ENCODE measurements at regions not wholly inside any gene's neighbourhood (a gene's known extent, or its start where the extent isn't known, plus 50 kb on each side); places are given as distances from the start of the nearest gene placed in this dataset.

DNA sequence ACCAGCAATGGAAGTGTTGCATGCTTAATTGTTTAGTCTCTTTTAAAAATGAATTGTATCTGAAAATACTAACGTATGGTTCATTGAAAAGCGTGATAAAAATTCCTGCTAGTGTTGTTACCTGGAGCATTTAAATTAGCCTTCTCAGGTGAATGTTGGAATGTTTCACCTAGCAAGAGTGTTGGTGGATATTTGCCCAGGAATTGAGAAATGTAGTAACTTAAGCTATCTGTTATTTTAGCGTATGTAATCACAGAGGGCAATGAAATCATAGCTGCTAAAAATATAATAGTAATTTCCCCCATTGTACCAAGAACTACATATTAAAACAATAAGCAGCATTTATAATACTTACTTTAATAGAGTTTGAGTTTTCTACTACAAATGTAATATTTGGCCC is 166.1 kb upstream of the KIAA1217 start:
- DNase-seq: no peak

DNA sequence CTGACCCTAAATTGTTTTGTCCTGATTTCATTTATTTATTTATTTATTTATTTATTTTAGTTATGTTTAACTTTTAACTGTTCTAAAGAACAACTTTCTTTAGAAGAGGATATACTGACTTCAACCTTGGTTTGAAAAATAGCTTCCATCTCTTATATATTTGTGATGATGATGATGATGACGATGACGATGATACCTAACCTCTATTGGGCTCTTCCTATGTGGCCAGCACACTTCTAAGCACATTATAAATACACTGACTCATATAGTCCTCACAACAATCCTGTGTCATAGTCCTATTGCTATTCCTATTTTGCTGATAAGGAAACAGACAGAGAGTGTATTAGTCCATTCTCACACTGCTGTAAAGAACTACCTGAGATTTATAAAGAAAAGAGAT is 162.9 kb upstream of the KIAA1217 start:
- DNase-seq: no peak

DNA sequence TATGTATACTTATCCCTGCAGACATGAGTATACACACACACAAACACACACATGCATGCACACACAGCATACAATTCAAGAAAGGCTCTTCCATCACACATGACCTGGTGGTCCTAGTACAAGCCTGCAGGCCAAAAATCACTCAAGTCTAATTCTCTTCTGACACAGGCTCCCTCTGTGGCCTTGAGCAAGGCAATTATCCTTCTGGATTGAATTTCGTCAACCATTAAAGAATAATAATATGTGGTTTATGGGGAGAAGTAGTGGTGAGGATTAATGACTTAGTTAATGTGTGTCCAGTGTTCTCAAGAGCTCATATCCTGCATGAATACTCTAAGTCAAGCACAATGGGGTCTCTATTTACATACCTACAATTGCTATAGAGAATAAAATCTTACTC is 161.8 kb upstream of the KIAA1217 start:
- no peak for DNase-seq

DNA sequence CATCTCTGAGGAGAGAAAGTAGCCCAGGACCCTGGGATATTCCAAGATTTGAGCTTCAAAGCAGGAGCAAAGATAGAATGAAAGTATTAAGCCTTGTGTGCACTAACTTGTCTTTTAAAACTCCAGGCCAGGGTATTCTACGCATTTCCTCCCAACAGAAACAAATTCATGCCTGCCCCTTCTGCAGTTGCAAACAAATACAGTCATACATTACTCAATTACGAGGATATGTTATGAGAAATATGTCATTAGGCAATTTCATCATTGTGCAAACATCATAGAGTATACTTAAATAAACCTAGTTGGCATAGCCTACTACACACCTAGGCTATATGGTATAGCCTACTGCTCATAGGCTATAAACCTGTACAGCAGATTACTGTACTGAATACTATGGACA is 154.5 kb upstream of the KIAA1217 start:
- DNase-seq: no peak

DNA sequence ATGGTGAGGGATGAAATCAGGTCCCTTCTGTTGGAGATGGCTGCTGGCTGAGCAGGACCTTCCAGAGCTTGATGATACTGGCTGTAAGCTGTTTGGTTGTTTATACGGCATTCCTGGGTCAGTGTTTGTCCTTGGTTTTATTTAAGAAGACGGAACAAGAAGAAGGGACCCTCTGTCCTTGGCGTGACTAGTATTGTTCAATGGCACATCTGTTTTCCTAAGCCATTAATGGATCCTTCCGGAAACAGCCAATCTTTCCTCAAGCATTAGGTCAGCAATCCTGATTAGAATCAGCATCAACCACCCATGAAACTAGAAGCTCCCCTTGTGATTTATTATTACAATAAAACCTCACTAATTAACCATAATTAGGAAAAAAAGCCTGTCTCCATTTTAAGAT is 128.7 kb upstream of the KIAA1217 start:
- no peak for DNase-seq

DNA sequence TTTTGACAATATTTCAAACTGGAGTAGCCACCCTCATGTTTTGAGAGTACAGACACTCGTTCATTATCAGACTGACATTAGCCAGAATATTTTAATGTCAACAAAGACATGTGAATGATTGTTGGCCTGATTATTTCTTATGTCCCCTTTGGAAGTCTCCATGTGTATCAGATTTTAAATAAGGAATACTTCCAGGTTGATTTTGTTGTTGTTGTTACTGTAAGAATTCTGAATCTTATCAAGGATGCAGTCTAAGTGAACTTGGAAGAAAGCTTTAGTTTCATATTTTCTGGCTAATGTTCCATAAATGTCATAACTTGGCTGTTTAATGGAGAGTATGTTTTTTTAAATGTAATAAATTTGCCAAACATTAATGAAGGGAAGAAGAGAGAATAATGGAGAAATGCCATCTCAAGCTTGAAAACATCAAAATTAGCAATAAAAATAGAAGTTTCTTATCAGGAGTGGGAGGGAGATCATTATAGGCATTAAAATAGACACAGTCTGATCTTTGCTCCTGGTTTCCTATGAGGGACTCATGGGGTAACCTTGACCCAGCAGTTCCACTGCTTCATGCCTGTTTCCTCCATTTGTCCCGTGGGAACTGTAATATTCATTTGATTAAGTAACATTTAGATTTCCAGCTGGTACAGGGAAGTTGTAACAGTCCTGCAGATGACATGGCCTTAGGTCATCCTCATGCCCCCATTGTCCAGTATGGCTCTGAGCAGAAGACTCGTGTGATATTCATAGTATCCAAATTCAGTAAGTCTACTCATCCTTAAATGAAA is 122.4 kb upstream of the KIAA1217 start:
- no peak for DNase-seq

DNA sequence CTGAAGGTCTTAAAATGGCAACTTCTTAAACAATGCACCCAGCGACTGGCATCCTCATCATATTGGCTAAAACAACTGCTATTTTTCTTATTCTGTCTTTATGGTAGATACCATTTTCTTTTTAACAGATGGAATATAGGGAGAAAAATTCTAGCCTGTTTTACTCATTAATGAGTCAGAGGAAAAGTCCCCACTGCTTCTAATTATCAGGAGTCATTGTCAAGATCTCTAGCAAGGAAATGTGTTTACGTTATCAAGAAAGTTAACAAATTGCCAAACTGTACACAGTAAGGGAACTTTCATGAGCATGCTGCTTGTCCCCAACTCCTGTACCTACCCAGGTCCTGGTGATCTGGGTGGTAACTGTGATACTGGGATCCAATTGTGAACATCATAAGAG is 117.7 kb upstream of the KIAA1217 start:
- DNase-seq: no peak

DNA sequence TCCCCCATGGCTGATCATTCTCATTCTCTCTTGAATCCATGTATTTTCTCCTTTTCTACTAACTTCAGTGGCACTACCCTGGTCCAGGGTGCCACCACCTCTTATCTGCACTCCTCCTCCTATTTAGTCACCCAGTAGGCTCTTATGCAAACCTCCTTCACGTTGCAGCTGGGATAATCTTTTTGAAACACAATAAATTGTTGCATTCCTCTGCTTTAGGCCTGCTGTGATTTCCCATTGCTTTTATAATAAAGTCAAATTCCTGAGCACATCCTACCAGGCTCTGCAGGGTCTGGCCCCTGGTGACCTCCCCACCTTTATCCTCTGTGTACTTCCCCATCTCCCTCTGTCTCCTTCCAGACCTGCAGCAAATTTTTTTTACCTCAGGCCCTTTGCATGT is 112.7 kb upstream of the KIAA1217 start:
- DNase-seq: no peak

DNA sequence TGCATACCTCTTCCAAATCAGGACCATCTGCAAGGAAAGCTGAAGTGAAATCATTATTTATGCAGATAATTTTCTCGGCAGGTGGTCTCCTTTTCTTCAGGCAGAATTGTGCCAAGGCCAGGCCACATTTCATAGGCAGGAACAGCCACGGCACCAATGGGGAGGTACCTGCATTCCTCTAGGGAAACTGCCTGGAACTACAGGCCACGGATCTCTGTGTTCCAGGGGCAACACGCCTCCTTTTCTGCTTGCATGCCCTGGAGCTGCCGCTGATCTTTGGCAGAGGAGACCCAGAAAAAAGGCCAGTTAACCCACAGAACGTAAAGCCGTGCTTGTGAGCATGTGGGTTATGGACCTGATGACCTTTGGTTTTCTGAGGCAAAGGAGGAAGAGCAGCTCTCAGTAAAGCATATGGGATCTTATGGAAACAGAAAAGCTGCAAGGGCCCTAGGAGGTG is 111.2 kb upstream of the KIAA1217 start:
- DNase-seq: no peak

DNA sequence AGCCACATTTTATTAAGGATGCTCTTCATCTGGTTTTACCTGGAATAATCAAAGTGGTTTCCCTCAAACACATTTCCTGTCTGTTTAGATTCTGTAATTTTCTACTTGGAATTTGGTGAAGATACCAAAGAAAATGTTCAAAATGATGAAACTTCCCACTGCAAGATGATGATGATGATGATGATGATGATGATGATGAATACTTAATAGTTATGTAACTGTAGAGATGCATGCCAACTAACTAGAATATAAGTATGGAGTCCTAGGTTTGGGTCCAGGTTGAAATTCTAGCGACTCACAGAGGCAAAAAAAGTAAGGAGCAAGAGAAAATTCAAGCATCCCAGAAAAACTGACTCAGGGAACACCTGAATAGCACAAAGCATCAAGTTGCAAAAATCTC is 104.0 kb upstream of the KIAA1217 start:
- DNase-seq: no peak

DNA sequence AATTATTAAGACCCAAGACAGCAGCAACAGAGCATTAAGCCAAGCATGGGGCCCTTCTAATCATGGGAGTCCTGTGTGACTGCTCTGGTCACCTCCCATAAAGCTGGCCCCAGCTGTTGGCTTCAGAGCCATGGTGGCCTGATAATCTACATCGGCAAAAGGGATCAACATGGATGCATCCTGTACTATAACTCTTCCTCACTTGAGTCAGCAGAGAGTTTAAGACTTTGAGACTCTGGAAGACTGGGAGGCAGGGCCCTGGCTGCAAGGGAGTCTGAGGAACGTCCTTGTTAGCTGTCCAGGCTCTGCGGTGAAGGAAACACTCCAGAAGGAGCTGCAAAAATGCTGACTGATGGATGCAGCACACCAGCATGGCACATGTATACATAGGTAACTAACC is 95.0 kb upstream of the KIAA1217 start:
- DNase-seq: no peak

DNA sequence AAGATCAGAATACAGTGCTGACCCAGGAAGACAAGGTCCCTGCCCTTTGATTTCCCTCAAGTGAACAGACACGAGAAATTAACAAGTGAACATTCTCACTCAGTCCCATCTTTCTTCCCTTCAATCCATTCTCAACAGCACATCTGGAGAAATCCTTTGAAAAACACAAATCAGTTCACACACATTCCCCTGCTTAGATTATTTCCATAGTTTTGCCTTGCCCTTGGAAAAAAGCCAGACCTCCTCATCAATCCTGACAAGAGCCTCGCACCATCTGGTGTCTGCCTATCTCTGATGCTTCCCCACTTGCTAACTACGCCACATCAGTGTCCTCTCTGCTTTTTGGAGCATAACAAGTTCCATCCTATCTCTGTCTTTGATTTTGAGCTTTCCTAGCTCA is 94.4 kb upstream of the KIAA1217 start:
- DNase-seq: no peak

DNA sequence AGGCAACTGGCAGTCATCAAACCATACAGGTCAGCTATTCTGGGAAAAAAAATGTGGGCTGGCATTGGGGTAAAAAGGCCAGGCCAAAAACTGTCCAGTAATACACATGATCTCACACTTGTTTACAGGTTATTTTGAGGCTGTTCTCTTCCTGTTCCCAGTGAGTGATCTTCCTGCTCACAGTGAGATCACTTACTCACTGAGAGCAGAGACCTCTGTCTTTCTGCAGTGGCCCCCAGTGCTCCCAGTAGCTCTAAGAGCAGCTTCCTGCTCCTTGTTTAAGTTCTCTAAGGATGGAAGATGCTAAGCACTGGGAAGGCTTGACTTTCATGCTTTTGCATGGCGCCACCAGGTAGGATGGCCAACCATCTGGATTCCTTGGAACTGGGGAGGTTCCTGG is 93.5 kb upstream of the KIAA1217 start:
- no peak for DNase-seq

DNA sequence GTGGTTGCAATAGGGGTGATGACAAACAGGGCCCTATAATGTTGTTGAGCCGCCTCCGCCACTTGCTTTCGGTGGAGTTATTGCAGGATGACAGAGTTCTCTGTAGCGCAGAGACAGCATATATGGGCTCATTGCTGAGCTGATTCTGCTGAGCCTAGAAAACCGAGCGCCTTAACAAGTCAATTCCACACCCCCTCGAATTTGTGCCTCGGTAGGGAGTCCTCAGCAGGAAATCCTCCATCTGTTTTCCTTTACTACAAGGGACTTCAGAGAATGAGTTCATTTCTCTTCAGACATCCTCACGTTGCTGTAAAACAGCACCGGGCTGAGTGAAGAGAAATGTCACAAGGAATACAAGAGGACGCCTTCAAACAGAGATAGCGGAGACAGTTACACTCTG is 90.7 kb upstream of the KIAA1217 start:
- no peak for DNase-seq

DNA sequence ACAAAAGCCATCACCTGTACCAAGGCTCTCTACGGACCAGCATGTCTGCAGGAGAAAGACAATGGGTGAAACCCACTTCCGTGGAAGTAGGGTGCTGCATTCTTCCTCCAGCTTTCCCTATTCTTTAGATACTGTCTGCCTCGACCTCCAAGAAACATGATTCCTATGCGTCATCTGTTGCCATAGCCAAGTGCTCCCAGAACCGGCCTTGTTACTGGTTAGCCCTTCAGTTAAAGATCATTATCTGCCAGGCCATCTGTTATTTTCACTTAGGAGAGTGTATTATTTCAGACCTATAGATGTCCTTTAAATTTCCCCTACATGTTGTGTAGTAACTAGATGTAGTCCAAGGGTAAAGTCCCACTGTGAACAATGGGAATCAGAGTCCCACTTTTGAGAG is 89.0 kb upstream of the KIAA1217 start:
- no peak for DNase-seq

DNA sequence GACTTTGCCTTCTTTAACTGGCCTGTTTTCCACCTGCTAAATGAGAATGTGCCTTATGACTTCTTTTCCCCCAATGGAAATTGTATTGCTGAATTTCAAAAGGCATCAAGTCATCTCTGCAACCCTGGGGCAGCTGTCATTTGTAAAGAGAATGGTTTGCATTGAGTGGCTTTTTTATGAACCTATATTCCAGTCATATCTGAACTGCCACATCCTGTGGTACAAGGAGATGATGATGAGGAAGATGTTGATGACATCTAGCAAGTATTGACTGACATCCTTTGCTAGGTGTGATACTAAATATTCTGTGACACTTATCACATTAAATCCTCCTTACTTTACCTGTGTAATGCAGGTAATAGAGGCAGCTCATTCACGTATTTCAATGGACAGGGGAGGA is 88.3 kb upstream of the KIAA1217 start:
- no peak for DNase-seq

DNA sequence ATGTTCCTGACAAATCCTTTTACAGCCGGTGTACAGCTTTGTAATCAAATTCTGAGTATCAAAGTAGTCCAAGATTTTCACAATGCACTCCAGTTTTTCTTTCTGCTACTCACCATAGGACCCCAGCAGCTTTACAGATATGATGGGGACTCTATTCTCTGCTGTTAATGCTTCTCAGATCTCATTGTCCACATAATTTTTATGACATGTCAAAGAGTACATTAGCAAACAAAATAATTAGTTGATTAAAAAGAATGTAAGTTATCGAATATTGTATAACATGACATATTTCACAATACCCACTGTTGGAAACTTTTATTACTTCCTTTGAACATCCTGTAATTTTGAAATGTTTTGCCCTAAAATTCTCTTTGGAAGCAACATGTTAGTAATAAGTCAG is 81.4 kb upstream of the KIAA1217 start:
- DNase-seq: no peak

DNA sequence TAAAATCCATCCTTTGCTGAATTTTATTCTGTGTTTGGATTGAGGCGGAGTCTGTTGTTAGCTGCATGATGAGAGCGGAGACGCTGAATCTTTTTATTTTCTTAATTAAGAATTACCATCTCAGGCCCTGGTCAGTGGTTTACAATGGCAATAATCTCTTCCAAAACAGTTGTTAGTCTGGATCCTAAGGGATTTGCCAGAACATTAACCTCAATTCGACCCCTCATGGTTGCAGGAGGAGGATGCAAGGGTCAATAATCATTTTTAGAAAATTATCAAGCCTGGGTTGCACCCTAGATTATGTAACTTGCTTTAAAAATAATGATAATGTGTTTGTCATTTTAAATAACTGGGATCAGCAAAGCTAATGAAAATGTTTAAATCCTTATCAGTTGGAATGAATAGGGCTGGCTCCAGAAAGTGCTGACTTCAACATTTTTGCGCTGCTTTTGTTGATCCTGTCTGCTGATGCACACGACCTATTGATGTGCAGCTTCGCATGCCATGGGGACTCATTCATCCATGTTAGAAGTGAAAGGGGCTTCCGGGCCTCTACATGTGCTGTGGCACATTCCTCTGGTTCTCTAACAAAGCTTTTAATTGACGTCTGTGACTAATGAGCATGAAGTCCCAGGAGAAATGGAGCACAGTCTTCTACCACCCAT is 80.7 kb upstream of the KIAA1217 start:
- DNase-seq: no peak

DNA sequence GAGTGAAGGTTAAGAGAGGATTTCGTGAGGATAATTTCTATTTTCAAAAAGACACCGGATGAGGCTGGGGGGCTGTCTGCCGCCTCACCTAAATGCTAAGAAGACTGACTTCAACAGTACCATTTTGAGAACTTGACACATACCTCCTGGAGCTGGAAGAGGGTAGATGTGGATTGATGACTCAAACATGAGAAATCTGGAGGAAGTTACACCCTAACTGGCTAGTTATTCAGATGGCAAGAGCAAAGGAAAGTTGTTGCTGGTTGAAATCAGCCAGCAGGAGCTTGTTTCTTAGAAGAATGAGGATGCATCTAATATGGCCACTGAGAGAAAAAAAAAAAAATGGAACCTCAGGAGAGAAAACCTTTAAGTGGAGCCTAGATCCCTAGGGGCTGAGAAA is 76.2 kb upstream of the KIAA1217 start:
- DNase-seq: no peak

DNA sequence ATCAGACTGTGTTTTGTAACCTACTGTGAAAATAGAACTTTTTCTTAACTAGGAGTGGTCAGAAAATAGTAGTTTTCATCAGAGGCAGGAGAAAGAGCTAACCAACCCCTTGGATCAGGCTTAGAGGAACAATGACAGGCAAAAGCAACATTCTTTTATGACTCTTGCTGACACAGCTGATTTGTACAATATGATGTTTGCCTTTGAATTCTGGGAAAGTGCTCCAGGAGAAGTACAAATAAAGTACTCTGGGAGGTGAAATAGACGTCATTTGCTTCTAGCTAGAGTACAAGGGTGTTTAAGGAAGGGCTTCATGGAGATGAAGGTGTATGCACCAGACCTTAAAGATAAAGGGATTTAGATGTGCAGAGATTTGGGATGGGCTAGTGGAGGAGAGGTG is 75.1 kb upstream of the KIAA1217 start:
- DNase-seq: no peak

DNA sequence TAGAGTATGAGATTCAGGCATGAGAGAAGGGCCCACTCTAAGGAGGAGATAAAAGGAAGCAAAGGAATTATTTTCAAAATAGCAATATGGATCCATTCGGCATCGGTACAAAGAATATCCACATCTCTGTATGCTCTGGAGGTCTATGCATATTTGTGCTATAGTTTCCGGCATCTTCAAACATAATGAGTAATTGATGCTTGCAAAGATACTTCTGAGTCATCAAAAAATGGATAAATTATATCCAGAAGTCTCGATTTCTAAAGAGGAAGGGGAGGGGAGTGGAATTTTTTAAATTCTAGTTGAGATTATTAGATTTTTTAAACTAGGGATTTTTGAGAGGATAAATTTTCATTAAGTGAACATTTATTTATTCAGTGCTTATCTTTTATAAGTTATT is 72.9 kb upstream of the KIAA1217 start:
- no peak for DNase-seq

DNA sequence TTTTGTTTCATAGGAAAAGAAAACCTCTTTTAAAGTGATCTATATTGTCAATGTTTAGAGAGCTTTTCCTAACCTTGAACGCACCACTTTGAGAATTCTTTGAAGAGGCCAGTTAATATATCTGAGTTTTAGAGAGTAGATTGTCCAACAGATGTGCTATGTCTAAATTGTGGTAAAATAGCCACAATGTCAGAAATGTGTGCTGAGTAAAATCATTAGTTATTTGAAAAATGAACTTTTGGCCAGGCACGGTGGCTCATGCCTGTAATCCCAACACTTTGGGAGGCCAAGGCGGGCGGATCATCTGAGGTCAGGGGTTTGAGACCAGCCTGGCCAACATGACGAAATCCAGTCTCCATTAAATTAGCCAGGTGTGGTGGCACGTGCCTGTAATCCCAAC is 61.6 kb upstream of the KIAA1217 start:
- DNase-seq: no peak

DNA sequence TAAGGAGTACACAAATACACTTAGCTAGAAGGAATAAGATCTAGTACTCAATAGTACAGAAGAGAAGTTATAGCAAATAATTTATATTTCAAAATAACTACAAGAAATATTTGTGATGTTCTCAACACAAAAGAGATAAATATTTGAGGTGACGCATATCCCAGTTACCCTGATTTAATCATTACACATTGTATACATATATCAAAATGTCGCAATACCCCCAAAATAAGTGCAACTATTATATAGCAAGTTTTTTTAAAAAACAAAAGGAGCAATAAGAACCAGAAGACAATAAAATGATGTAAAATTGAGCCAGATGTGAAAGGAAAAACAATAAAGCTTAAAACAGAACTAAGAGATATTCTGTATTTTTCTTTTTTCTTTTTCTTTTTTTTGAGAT is 59.3 kb upstream of the KIAA1217 start:
- no peak for DNase-seq

DNA sequence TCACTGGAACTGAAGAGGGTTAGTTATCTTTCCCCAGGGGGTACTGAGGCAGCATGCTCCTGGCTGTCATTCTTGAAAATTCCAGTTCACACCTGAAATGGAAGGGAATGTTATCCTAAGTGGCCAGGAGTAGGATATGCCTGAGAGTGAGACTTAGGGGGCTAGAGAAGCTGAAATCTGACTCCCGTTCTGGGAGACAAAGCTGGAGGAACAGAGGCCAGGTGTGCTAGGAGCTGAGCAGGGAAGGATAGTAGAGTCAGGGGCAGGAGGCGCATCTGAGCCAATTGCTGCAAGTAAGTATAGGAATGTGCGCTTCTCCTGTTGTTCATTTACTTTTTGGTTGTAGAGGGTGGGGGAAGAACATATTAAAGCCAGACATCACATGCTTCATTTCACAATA is 58.1 kb upstream of the KIAA1217 start:
- DNase-seq: no peak

DNA sequence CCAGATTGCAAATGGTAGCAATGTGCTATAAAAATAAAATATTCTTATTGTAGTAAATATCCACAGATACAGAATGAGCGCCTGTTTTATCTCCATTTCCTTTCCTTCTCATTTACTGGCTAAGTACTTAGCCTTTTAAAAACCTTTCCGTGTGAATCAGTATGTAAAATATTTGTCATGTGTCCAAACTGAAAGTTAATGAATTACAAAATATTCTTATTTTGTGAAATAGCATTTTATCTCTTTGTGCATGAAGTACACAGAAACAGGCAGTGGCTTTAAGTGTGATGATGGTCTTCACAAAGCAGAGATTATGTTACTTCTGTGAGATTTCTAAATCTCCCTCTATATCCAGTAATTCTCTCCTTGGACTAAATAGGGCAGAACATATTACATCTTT is 56.7 kb upstream of the KIAA1217 start:
- no peak for DNase-seq

Data from activated effector memory CD4-positive, alpha-beta T cell treated with anti-CD3 and anti-CD28 coated beads, Interleukin-2, amount 50 U/mL, for 16 hours (primary cell).